ENCODE measurements at regions not wholly inside any gene's neighbourhood (a gene's known extent, or its start where the extent isn't known, plus 50 kb on each side); places are given as distances from the start of the nearest gene placed in this dataset.
"Not testable (repeated sequence)": the region's sequence is repeated elsewhere in the genome, so short reads cannot be mapped to it uniquely, and the experiment has no call there.

DNA sequence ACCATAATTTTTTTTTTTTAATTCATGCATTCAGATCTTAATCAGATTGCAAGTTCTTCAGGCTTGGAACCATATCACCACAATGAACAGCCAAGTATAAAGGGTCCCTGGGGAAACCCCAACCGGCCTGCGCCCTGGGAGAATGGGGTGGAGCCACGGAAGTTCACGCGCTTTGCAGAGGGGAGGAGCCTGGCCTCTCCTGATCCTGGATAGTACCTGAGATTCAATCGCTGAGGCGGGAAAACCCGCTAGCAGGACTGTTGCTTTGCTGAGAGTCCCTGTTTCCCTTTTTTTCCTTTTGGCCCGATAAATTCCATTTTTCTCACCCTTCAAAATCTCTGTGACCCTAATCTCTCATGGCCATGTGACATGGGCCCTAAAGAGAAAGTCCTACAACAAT is 385.1 kb downstream of the IRS2 start:
- Histone ChIP-seq H3K27ac (no peak overlapping the region), H3K4me3 (no peak overlapping the region)
- no peak for TF ChIP-seq CTCF (IDR thresholded peaks at IDR 0.05)
- DNase-seq (ENCODE audit: low spot score), result no peak

DNA sequence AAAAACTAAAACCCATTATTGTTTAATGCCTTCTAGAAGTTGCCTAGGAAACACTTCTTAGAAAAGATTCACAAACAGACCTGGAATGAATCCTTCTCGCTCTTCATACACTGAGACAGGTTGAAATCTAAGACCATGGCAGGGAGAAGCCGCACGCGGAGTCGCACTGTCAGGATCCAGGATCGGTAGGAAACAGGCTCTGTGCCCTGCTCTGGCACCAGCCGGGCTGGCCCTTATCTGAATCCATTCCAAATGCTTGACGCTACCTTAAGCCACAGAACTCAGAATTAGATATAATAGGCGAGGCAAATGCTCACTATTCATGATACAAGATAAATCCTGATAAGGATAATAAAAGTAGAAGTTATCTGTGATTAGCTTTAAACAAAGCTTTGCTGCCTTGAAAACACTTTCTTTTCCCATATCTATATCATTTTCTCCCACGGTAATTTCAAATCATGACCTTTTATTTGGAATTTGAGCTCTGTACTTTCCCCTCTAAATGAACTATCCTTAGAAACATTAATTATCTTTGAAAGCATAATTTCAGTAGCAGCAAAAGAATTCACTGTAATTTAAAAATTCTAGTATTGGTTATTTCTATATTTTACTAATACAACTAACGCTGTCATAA is 385.6 kb downstream of the IRS2 start:
- DNase-seq (ENCODE audit: low spot score), result no peak
- no peak overlapping the region for H3K27ac ChIP-seq
- no peak overlapping the region for H3K4me3 ChIP-seq
- no peak for TF ChIP-seq CTCF (IDR thresholded peaks at IDR 0.05)

DNA sequence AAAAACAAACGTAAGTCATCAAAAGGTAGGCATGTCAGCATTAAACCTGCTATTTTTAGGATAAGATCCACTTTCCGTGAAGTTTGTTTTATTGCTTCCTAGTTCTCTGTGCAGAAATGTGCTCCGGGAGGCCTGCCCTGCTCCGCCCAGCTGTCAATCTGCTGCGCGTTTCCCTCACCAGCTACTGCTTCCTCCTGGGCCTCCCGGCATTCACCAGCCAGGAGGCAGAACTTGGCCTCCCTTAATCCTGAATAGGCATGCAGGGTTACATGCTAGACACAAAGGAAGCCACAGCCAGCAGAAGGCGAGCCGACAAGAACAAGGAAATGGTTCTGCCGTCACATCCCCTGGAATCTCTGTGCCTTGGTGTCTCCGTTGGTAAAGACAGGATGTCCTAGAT is 386.2 kb downstream of the IRS2 start:
- no peak for TF ChIP-seq CTCF (IDR thresholded peaks at IDR 0.05)
- H3K27ac ChIP-seq, result no peak overlapping the region
- no peak for DNase-seq (ENCODE audit: low spot score)
- no peak overlapping the region for H3K4me3 ChIP-seq

- H3K4me3 ChIP-seq; DNase-seq (ENCODE audit: low spot score); H3K27ac ChIP-seq: not testable (repeated sequence)
Measured at GRCh38 chr13:109398071-109398470, 388.3 kb downstream of the IRS2 start.

GRCh38 chr13:109397285-109397684 is 389.1 kb downstream of the IRS2 start:
- Histone ChIP-seq H3K4me3 (no peak overlapping the region), H3K27ac (no peak overlapping the region)
- DNase-seq (ENCODE audit: low spot score), result no peak
- TF ChIP-seq CTCF (IDR thresholded peaks at IDR 0.05), result no peak

DNA sequence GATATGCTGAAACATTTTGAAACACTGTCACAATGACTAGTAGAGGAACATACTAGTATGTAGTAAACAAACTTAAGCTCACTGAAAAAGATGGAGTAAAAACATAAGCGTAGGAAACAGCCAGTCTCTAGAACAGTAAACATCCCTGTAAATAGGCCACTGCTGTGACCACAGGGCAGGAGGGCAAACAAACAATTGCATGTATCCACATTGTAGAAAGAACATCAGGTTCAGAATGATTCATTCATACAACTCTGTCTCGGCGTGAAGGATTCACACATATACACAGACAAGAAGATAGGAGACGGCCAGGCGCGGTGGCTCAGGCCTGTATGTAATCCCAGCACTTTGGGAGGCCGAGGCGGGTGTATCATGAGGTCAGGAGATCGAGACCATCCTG is 390.1 kb downstream of the IRS2 start:
- no peak for TF ChIP-seq CTCF (IDR thresholded peaks at IDR 0.05)
- H3K4me3 ChIP-seq, result no peak overlapping the region
- no peak for DNase-seq (ENCODE audit: low spot score)
- H3K27ac ChIP-seq, result no peak overlapping the region

DNA sequence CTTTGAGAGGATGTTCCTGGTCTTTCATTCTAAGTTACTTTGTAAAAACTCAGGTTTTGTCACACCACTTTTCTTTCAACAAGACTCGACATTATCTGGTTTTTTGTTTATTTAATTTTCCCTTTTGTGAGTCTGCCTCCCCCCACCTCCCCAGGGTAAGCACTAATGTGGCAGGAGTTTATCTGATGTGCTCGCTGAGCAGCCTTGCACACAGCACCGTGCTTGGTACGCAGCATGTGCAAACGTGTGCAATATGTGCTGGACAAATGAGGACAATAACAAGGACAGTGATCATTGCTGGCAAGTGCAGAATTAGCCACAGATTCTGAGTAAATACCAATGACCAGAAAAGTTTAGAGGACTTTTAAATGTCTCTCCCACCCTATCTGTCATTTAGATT is 391.4 kb downstream of the IRS2 start:
- H3K27ac ChIP-seq, result no peak overlapping the region
- DNase-seq (ENCODE audit: low spot score), result no peak
- H3K4me3 ChIP-seq, result no peak overlapping the region
- no peak for TF ChIP-seq CTCF (IDR thresholded peaks at IDR 0.05)
